HG03571 (cell line): ENCODE measurements at regions not wholly inside any gene's neighbourhood (a gene's known extent, or its start where the extent isn't known, plus 50 kb on each side); places are given as distances from the start of the nearest gene placed in this dataset.
A peak's percentile ranks its signal among the peaks of the same experiment; 100 is the strongest.
"Not testable (repeated sequence)": the region's sequence is repeated elsewhere in the genome, so short reads cannot be mapped to it uniquely, and the experiment has no call there.

Source experiments
- ATAC-seq: cut with Tn5 transposase; IDR thresholded peaks from one replicate; pipeline ENCODE4 v1.9.1; 2021; ENCODE audit not compliant: unreplicated experiment

DNA sequence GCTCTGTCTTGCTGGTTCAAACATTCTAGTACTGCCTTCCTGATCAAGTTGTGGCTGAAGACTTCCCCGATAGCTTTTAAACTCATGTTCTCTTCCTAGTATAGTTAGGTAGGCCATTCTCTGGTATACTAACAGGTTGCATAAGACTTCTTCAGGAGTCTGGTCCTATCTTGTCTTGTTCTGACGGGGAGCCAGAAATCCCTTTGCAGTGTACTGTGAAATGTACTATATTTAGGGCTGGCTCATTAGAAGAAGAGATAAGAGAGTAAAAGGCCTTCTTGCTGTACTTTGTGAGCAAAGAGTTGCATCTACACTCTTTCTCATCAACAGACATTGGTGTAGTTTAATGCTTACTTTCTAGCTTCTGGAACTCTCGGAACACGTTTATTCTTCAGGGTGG is 331.9 kb downstream of the NUP35 start:
- ATAC-seq: no peak

DNA sequence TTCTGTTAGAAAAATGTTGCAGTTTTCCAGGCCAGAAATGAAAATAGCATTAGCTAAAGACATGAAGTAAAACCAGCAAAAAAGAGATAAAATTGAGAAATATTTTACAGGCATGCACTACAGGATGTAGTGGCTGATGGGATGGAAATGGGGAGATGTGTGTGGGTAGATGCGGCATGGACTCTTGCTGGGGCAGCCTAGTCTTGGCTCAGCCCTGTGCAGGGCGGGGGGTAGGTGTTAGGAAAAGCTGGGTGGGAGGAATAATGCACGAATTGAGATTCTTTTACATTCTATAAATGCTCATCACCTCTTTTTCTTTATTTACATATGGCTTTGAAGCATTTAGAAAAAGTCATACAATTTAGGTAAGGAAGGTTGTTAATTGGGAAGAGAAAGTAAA is 334.2 kb downstream of the NUP35 start:
- no peak for ATAC-seq

DNA sequence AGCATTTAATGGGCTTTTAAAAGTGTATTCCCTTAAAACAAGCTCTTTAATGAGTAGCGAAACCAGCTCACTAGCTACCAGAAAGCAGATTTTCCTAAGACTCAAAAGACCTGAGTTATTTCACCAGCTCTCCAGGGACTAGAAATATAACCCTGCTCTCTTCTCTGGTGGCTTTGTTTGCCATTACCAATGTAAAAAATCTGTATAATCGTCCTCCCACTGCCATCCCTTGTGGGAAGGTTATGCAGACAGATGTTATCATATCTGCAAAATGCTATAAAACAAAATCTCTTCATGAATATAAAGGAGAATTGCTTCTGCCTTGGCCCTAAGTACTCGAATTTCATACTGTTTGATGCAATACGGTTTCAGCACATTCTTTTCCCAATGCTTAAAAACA is 335.2 kb downstream of the NUP35 start:
- no peak for ATAC-seq

DNA sequence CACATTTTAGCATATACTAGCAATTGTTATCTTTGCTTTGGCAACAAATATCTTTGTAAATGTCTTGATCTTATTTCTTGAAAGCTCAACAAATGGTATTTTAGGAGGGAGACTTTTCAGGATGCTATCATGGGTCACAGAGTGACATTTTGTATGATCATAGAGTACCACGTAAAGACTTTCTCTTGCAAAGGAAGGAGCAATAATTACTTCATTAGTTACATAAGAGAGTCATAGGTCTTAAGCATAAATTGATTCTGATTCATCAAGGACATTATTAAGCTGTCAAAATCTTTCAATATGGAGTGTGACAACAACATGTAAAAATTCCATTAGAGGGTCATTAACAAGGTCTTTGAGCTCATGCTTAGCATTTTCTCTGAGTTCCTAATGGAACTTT is 339.6 kb downstream of the NUP35 start:
- no peak for ATAC-seq

DNA sequence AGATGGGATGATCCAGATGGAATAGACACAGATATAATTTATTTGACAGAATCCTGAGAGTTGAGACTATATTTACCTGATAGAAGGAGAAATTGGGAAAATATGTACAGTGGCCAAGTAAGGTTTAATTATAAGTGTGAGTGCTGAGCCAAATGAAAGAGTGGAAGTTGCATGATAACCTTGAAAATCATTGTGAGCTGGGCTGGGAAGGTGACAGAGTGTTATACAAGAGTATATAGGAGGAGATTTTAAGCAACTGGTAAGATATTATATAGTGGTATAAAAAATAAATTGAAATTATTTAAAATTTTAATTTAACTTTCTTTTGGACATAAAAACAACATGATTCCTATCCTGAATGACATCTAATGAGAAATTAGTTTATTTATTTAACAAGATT is 340.8 kb downstream of the NUP35 start:
- no peak for ATAC-seq

DNA sequence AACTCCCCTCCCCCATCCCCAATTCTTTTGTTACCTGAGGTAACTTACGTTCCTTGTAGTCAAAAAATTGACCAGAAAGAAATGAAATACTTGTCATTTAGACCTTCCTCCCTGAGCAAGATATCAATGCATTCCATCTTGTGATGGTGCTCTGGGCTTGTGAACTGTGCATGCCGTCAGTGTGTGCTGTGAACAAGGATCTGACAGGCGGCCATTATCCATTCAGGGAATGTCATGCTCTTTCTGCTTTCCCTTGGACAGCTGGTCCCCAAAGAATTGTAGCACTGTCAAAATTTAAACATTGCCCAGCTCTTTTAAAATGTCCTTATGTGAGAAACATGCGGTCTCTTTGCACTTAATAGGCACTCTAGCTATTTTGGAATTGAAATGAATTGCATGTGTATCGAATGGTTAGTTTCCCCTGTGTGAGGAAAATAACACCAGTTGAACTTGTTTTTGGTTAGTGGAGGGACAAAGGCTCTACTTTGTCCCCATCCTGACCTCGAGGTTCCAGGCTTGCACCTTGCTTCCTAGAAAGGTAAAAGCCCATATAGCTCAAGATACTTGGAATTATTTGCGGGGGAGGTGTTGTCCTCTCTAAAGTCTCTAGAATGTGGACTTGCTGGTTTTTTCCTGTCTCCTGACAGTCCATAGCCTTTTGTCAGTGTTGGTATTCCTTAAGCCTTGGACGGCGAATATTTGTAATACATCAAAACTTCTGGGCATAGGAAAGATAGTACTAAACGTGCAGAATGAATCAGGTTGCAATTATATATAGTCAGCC is 350.9 kb downstream of the NUP35 start:
- ATAC-seq: no peak

DNA sequence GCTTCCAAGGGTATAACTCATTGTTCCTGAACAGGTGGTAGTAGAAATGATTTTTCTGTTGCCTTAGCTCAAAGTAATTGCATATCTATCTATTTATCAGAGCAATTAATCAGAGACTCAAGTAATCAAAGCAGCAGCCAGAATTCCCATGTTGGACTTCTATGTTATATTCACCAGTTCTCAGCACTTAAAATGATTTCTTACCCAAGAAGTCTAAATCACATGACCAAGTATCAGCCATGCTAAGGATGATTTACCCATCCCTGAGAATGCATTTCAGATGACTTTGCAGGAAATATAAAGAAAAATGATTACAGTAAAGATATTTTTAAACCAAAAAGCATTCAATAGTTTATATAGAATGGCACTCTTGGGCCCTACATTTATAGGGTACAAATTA is 352.2 kb downstream of the NUP35 start:
- ATAC-seq: no peak

DNA sequence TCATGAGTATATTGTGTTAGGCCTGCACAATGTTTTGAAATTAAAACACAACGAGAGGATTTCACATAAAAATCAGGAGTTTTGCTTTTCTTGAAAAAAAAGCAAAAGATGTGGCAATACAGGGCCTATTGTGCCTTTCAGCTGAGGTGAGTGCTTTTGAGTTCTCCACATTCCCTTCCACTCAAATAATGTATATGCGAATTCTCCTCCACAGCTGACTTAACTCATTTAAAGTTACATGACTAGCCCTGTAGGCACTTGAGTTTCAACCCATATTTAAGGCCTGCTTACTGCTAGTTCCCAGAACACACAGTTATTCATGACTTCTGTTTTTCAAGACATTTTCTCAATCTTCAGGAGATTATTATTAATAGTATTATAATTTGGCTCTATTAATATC is 353.1 kb downstream of the NUP35 start:
- no peak for ATAC-seq

DNA sequence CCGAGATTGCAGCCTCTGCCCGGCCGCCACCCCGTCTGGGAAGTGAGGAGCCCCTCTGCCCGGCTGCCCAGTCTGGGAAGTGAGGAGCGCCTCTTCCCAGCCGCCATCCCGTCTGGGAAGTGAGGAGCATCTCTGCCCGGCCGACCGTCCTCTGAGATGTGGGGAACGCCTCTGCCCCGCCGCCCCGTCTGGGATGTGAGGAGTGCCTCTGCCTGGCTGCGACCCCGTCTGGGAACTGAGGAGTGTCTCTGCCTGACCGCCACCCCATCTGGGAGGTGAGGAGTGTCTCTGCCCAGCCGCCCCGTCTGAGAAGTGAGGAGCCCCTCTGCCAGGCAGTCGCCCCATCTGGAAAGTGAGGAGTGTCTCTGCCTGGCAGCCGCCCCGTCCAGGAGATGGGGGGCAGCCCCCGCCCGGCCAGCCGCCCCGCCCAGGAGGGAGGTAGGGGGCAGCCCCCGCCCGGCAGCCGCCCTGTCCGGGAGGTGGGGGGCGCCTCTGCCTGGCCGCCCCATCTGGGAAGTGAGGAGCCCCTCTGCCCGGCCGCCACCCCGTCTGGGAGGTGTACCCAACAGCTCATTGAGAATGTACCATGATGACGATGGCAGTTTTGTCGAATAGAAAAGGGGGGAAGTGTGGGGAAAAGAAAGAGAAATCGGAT is 354.8 kb downstream of the NUP35 start:
- ATAC-seq: not testable (repeated sequence)

DNA sequence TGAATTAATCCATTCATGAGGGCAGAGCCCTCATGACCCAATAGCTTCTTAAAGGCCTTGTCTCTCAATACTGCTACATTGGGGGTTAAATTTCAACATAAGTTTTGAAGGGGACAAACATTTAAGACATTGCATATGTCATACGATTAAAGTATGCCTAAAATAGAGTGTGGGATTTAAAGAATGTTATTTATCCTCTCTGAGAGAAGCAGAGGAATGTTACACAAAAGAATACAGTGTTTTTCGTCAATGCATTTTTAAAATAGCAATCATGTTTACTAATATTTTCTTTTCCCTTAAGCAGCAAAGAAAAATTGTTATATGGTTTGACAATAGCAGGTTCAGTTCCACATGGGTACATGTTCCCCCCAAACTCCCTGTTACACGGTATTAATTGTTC is 363.1 kb downstream of the NUP35 start:
- no peak for ATAC-seq

DNA sequence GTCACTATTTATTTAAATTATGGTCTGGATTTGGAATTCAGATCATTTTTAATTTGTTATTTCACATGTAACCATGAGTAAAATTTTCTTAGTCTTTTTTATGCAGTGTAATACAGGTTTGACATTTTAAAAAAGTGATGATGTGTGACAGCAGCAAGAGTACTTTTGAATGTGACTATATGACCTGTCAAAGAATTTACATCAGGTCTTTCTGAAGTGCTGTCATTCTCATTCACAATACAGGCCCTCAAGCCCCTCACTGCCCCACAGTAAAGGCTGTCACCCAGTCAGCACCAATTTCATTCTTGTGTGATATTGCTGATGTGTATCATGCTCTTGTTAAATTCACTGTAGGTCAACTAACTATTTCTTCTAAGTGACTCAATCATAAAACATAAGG is 364.2 kb downstream of the NUP35 start:
- ATAC-seq: no peak

DNA sequence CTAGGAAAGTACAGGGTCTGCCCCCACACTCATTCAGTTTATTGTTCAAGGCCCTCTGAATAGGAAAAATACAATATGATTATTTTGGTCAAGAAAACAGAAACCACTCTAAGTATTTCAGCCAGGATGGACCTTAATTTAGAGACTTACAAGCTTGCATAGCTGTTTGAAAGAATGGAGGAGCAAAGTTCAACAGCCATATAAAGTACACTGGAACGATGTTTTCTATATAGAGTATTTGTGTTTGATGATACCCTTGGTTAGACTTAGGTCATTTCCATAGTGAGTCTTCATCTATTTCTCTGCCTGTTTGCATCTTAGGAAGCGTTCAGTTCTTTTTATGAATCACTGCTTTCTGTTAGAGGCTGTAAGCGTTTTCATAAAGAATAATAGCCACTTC is 366.2 kb downstream of the NUP35 start:
- ATAC-seq: no peak

DNA sequence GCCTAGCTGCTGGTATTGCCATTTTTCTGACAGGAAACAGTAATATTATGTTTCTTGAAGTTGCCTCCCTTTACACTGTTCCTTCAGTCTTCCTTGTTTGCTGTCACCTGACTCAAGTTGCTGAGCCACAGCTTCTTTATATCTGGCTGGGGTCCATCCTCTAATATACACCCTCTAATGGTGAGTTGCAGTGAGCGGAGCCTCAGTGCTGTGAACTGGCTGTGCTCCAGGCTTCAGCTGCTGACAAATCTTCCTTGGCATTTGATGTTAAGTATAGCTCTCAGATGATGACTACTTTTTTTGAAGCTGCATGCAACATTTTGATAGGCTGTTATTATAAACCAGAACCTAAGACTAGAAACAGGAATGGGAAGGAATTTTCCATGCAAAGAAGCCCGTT is 366.7 kb downstream of the NUP35 start:
- no peak for ATAC-seq

DNA sequence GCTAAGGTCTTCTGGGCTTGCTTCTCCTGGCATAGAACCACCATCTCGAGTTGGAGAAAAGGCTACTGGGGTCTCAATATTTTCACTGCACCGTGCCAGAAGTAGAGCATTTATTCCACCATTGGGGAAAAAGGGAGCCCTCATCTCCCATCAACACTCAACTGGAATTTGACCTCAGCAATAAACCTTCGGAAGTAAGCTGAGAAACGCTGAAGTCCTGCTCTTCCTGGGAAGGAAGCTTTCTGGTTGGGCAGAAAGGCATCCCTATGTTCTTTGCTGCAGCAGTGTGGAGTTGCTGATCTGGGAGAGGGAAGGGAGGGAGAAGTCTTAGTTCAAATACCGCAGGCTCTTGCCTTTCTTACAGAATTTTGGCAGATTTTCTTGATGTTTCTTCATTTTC is 368.8 kb downstream of the NUP35 start:
- no peak for ATAC-seq

DNA sequence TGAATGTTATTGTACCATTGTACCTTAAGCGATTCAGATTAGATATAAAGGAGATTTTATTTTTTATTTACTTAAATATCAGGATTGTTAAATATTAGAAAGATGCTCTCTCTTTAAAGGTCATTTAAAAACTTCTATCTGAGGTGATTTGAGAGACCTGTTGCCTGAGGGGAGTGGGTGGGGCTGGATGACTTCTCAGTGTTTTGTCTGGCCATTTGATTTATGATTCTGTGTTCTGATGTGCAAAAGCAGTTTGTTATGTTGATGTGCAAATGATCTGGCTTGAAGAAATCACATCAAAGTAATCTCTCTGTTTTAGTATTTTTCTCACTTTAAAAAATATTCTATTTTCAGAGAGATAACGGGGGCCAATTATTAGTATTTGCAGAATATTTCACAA is 370.8 kb downstream of the NUP35 start:
- ATAC-seq: no peak

DNA sequence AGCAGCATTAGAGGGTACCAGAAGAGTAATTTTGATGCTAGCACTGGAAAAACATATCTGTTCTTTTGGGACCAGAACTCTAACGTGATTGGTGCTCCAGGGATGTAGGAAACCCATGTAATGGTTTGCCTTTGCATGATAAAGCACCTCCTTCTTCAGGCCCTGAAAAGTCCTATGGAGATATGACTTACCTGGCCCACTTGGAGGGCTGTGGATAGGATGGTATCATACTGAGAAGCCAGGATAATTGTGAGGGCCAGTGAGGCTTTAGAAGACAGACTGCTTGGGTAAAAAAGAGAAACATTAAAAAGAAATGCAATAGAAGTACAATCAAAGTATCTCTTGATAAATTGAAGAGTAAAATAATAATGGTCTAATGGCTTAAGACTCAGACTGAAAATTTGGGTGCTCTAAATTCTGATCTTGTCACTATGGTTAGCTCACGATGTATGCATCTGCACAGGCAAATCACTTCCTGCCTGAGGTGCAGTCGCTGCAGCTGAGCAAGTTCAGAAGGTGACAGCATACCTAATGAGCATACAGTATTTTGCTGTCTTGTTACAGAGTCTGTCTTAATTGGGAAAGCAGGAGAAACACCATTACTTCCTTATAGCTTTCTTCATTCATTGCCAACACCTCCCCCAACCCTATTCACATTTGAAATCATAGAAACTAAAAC is 371.5 kb downstream of the NUP35 start:
- peak; percentile 80 for ATAC-seq

DNA sequence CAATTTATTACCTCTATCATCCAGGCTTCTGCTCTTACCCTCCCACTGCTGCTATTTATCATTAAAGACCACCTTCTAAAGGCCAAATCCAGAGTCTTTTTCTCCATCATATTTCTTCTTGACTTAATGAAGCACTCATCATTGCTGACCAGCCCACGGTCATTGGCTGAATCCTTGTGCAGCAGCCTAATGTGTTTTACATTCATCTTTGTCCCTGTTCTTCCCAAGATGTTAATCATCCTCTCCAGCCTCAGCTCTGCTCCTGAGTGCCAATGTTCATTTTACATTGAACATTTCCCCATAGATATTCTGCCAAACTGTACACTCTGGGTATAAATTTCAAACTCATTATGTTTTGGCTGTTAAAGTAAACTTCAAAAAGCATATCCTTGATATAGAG is 373.6 kb downstream of the NUP35 start:
- ATAC-seq: no peak

DNA sequence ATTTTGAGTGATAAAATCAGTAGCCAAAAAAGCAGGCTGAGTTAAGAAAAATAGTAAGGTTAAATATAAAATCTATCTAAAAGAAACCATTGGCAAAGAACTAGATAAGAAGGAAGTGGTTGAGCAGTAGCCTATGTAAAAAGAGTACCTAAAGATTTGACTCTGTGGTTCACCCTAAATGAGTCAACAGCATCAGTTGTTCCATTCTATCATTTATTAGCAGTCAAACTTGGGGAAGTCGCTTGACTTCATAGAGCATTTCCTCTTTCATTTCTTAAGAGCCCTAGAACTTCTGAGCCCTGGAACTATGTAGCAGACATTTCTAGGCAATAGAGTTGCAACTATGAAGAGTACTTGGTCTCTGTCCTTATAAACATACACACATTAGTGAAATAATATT is 381.7 kb downstream of the NUP35 start:
- peak; percentile 78 for ATAC-seq

DNA sequence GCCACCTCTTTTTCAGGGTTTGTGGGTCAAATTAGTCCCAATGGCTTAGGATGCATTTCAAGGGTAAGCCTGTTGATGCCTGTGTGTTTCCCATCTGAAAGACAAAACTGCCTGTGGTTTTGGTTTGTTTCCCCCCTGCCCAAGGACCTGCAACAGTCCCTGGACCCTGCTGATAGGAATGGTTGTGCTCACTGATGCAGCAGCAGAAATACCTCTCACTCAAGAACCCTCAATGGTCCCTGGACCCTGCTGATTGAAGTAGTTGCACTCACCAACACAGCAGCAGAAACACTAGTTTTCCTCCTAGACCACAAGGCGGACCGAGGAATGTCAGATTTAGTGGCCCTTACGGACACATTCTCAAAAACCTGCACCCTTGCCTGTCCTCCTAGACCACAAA is 386.9 kb downstream of the NUP35 start:
- ATAC-seq: no peak

DNA sequence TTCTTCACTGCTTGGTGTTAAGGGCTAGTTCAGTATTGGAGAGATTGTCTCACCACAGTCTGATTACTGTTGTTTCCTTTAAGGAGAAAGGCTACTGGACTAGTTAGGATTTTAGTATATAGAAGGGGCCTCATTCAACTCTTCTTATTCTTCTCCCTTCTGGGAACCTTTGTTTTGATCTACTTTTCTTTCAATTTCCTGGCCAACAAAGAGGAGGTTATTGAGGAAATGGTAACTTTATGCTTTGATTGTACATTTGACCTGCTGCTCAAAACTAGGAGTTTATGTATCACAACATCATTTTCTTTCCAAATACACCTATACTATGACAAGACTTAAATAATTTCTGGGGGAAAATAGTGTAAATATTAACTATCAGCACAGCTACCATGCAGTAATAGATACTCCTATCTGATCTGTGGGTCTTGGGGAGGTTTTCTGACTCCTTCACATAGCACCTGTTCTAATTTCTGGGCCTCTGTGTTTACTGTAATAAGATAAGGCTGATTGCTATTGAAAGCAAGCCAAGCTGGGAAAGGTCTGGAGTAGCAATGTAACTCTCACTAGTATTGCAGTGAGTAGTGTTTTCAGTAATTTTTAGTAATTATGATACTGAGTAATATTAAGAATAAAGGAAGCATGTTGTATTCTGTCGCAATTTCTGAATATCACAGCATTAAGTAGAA is 395.3 kb downstream of the NUP35 start:
- ATAC-seq: no peak

DNA sequence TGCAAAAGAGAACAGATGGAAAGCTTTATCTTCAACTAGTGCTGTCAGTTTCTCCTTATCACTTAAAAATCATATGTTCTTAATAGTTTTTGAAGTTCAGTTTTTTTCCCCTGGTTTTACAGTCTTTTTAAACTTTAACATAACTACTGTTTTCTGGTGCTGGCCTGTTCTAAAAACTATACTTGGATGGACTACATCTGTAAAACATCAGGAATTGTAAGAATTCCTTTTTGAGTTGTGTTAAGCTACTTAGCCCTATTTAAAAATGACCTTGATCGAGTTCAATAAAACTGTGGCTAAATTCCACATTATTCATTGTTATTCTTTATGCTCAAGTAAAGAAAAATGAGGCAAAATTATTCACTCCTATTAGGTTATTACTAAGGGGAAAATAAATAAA is 397.7 kb downstream of the NUP35 start:
- ATAC-seq: no peak
